GM06990 (cell line): ENCODE measurements at regions not wholly inside any gene's neighbourhood (a gene's known extent, or its start where the extent isn't known, plus 50 kb on each side); places are given as distances from the start of the nearest gene placed in this dataset.

Experiments used
- DNase-seq: peaks from one replicate; pipeline ENCODE4 v3.0.0-alpha.2; 2011; ENCODE audit not compliant: insufficient read length; ENCODE audit errors: extremely low read depth
- H3K27me3 ChIP-seq: replicated peaks from 2 replicates; pipeline ENCODE4 v1.6.0; 2011; ENCODE audit warnings: low read length; ENCODE audit not compliant: control insufficient read depth, insufficient read depth
- H3K36me3 ChIP-seq: 2 replicates; pipeline ENCODE4 v1.5.1; 2011; ENCODE audit warnings: low read length; ENCODE audit not compliant: control insufficient read depth, insufficient read depth
- H3K4me3 ChIP-seq: replicated peaks from 2 replicates; pipeline ENCODE4 v1.5.1; 2011; ENCODE audit warnings: low read depth, mild to moderate bottlenecking, control low read depth, low read length
- TF ChIP-seq, protein P1 (sequence below): IDR thresholded peaks from 2 replicates; pipeline ENCODE4 v1.5.1; 2011; ENCODE audit warnings: low read length, control low read depth, mild to moderate bottlenecking, inconsistent platforms; ENCODE audit not compliant: insufficient read depth, poor library complexity, severe bottlenecking

DNA sequence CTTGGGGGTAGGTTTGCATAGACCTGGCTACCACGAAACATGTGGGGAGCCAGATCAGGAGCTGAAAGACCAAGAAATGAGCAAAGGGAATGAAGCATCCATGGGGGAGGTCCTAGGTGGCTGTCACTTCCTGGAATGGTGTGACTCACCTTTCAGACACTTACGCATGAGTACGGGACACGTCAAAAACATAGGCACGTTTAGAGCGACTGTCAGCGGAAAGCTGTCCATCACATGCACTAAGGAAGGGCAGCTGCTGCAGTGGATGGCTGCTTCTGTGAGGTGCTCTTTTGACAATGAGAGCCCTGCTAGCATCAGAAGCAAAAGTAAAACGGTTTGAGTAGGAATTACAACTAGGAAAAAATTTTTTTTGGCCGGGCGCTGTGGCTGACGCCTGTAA, 244.6 kb upstream of the CCDC54 start:
- DNase-seq: no peak
- TF ChIP-seq, protein P1, sequence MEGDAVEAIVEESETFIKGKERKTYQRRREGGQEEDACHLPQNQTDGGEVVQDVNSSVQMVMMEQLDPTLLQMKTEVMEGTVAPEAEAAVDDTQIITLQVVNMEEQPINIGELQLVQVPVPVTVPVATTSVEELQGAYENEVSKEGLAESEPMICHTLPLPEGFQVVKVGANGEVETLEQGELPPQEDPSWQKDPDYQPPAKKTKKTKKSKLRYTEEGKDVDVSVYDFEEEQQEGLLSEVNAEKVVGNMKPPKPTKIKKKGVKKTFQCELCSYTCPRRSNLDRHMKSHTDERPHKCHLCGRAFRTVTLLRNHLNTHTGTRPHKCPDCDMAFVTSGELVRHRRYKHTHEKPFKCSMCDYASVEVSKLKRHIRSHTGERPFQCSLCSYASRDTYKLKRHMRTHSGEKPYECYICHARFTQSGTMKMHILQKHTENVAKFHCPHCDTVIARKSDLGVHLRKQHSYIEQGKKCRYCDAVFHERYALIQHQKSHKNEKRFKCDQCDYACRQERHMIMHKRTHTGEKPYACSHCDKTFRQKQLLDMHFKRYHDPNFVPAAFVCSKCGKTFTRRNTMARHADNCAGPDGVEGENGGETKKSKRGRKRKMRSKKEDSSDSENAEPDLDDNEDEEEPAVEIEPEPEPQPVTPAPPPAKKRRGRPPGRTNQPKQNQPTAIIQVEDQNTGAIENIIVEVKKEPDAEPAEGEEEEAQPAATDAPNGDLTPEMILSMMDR: no peak
- no peaks in the 10 kb centered on the region for H3K36me3 ChIP-seq
- H3K4me3 ChIP-seq: no peak overlapping the region
- no peaks in the 10 kb centered on the region for H3K27me3 ChIP-seq

DNA sequence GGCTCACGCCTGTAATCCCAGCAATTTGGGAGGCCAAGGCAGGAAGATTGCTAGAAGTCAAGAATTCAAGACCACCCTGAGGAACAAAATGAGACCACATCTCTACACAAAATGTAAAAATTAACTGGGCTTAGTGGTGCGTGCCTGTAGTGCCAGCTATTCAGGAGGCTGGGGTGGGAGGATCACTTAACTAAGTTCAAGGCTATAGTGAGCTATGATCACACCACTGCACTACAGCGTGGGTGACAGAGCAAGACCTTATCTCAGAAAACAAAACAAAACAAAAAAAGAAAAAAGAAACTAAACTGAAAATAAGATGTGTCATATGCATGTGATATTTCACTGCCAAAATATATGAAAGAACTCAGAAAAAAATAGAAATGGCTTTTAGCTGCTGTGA, 243.3 kb upstream of the CCDC54 start:
- TF ChIP-seq, protein P1: no peak
- Histone ChIP-seq H3K4me3 (no peak overlapping the region), H3K27me3 (no peaks in the 10 kb centered on the region), H3K36me3 (no peaks in the 10 kb centered on the region)
- DNase-seq: no peak

DNA sequence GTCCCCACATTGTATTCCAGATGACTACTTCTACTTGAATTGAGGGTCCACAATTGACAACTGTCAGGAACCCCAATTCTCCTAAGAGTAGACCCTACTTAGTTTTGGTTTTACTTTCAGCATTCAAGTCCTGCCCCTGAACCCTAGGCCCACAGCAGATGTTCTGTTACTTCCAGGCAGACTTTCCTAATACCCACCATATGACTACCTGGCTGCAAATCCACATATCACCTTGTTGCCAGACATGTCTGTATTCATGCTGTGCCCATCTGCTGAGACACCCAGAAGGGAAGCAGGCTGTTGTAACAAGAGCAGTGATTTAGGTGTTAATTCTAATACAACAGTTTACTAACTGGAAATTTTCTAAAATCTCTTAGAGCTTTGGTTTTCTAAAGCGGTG, 235.1 kb upstream of the CCDC54 start:
- Histone ChIP-seq H3K4me3 (no peak overlapping the region), H3K27me3 (no peaks in the 10 kb centered on the region), H3K36me3 (no peaks in the 10 kb centered on the region)
- DNase-seq: no peak
- TF ChIP-seq, protein P1: no peak

DNA sequence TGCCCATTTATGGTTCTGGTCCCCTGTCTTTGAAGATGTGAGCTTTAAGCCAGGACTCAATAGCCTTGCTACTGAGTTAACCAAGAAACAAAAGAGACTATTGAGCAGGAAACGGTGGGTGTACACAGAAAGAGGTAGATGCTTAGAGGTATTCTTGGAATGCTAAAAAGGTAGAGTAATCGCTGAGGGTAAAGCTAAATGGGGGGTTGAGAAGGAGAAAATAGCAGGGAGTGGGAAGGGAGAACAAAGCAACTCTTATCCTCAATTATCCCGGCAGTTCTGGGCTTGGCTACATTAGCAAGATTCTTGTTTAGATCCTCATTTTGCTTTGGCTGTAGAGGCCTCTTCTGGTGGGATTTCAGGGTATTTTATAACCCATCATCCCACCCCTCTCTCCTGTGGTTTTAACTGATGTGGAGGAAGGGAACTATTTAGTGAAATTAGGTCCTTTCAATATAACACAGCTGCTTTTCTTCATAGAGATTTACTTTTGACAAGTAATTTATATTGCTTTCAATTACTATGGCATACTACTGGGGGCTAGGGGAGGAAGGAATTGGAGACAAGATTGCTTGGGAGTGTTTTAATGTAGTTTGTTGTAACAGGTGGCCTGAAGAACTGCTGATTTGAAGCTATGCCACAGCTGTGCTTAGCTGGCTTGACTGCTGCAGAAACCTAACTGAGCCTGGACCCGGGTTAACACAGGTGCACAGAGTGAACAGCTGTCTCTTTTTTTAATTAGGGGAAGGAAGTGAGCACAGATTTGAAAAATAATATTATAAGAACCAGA, 234.3 kb upstream of the CCDC54 start:
- TF ChIP-seq, protein P1: no peak
- H3K36me3 ChIP-seq: no peaks in the 10 kb centered on the region
- no peaks in the 10 kb centered on the region for H3K27me3 ChIP-seq
- DNase-seq: no peak
- no peak overlapping the region for H3K4me3 ChIP-seq

DNA sequence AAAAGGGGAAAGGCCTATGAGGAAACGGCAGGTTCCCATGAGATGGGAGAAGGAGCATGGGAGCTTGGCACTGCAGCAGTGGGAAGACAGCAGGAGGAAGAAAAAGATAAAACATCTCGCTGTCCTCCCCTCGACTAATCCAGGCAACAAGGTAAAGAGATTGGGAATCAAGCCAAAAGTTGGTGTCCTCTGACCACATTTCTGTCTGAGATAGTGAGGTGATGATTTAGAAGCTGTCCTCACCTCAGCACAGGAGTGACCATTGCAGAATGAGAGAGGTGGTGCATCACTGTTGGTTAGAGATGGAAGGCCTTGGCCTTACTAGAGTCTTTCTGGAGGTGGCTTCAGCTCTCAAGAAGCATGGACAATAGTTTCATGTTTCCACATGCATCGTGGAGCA, 226.6 kb upstream of the CCDC54 start:
- TF ChIP-seq, protein P1: no peak
- Histone ChIP-seq H3K27me3 (no peaks in the 10 kb centered on the region), H3K4me3 (no peak overlapping the region), H3K36me3 (no peaks in the 10 kb centered on the region)
- DNase-seq: no peak
